ENCODE measurements at regions not wholly inside any gene's neighbourhood (a gene's known extent, or its start where the extent isn't known, plus 50 kb on each side); places are given as distances from the start of the nearest gene placed in this dataset.

DNA sequence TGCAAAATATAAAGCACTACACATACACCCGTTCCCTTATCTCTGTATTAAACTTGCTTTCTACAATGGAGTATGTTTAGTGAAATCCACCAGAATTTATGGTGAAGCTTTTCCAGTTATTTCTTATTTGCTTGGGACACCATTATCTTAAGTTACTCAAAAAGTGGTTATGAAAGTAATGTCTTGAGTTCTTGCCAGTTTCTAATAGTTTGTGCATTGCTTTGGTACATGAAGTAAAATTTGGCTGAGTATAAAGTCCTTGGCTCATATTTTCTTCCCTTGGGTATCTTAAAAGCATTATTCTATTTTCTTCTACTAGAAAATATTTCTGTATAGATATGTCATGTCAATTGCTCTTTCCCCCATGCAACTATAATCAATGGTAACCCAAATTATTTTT is 85.2 kb downstream of the POLR1F start:
- TF ChIP-seq, protein P1, sequence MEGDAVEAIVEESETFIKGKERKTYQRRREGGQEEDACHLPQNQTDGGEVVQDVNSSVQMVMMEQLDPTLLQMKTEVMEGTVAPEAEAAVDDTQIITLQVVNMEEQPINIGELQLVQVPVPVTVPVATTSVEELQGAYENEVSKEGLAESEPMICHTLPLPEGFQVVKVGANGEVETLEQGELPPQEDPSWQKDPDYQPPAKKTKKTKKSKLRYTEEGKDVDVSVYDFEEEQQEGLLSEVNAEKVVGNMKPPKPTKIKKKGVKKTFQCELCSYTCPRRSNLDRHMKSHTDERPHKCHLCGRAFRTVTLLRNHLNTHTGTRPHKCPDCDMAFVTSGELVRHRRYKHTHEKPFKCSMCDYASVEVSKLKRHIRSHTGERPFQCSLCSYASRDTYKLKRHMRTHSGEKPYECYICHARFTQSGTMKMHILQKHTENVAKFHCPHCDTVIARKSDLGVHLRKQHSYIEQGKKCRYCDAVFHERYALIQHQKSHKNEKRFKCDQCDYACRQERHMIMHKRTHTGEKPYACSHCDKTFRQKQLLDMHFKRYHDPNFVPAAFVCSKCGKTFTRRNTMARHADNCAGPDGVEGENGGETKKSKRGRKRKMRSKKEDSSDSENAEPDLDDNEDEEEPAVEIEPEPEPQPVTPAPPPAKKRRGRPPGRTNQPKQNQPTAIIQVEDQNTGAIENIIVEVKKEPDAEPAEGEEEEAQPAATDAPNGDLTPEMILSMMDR (IDR thresholded peaks at IDR 0.05), result no peak
- TF ChIP-seq POLR2AphosphoS5 (IDR thresholded peaks at IDR 0.05) (no peak), EP300 (IDR thresholded peaks at IDR 0.05) (no peak), POLR2A (IDR thresholded peaks at IDR 0.05) (no peak)
- Histone ChIP-seq H3K27ac (no peak overlapping the region), H3K4me1 (no peaks in the 10 kb centered on the region), H3K9me3 (no peaks in the 10 kb centered on the region), H3K4me3 (no peak overlapping the region), H3K27me3 (no peaks in the 10 kb centered on the region), H3K36me3 (no peaks in the 10 kb centered on the region)
- 77 to 79% methylated on average over 1 of the region's 1 CpG for WGBS, 2 donors
- DNase-seq (no peak), ATAC-seq (ENCODE audit: low FRiP score in 2 of 2) (no peak)

DNA sequence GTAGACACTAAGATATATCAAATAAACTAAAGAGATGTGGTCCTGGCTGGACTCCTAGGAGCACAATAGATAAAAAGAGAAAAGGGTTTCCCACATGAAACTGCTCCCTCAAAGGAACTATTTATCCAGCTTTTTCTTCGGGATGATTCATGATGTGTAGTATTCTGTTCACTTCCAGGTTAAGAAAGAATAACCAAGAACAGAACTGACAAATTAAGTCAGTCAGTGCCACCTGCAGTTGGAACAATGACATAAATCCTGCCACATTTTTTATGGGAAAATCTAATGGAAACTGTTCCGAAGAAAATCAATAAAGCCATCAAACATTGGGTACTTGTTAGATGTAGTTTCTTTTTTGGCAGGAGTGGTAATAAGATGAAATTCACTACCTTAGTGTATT is 87.1 kb downstream of the POLR1F start:
- no peak for ATAC-seq (ENCODE audit: low FRiP score in 2 of 2)

DNA sequence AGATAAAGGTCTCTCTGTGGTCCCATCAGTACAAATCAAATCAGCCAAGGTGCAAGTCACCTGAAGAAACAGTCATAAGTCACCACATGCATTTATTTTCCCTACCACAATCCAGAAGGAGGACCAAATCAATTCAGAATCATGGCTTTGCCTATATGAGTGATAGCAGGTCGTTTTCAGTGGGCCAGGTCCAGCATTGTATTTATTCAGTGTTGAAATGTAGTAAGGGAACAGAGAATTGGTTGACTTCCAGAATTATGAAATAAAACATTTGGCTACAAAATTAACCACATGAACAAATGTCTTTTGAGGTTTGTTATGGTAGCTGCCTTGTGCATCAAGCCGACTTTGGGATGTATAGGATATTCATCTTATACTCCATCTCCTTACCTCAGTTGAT is 88.4 kb downstream of the POLR1F start:
- H3K4me1 ChIP-seq, result no peaks in the 10 kb centered on the region
- WGBS, 2 donors, result 43 to 53% methylated on average over 2 of the region's 2 CpGs
- DNase-seq (no peak), ATAC-seq (ENCODE audit: low FRiP score in 2 of 2) (no peak)
- H3K27ac ChIP-seq, result no peak overlapping the region
- TF ChIP-seq, protein P1 (IDR thresholded peaks at IDR 0.05), result no peak
- TF ChIP-seq POLR2A (IDR thresholded peaks at IDR 0.05) (no peak), POLR2AphosphoS5 (IDR thresholded peaks at IDR 0.05) (no peak), EP300 (IDR thresholded peaks at IDR 0.05) (no peak)
- no peaks in the 10 kb centered on the region for H3K9me3 ChIP-seq
- H3K27me3 ChIP-seq, result no peaks in the 10 kb centered on the region
- H3K36me3 ChIP-seq, result no peaks in the 10 kb centered on the region
- no peak overlapping the region for H3K4me3 ChIP-seq

More for the DNA sequence above, 87.1 kb downstream of the POLR1F start:
- Histone ChIP-seq H3K27ac (no peak overlapping the region), H3K36me3 (no peaks in the 10 kb centered on the region), H3K4me3 (no peak overlapping the region), H3K9me3 (no peaks in the 10 kb centered on the region), H3K4me1 (no peaks in the 10 kb centered on the region), H3K27me3 (no peaks in the 10 kb centered on the region)
- WGBS, 2 donors, result 75 to 78% methylated on average over 2 of the region's 2 CpGs
- no peak for TF ChIP-seq POLR2A (IDR thresholded peaks at IDR 0.05)
- TF ChIP-seq, protein P1 (IDR thresholded peaks at IDR 0.05), result no peak
- no peak for TF ChIP-seq POLR2AphosphoS5 (IDR thresholded peaks at IDR 0.05)
- TF ChIP-seq EP300 (IDR thresholded peaks at IDR 0.05), result no peak
- DNase-seq, result no peak

DNA sequence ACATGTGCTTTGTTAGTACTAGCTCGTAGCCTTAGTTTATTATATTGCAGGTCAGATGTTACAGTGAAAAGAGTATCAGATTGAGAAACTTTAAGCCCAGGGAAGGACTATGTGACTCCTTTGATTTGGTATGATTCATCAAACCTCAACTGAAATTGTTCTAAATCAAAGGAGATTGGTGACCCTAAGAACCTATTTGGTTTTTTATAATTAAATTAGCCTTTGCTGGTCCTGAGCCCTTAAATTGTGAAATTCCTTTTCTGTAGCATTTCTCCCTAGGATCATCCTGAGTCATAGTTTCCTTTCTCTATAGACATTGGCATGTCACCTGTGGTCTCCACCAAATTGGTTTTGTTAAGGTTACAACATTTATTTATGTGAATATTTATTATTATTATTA is 89.7 kb downstream of the POLR1F start:
- no peaks in the 10 kb centered on the region for H3K9me3 ChIP-seq
- H3K27me3 ChIP-seq, result no peaks in the 10 kb centered on the region
- no peaks in the 10 kb centered on the region for H3K4me1 ChIP-seq
- no peaks in the 10 kb centered on the region for H3K36me3 ChIP-seq
- no peak overlapping the region for H3K27ac ChIP-seq
- 62 to 64% methylated on average over 1 of the region's 1 CpG for WGBS, 2 donors
- ATAC-seq (ENCODE audit: low FRiP score in 2 of 2) (no peak), DNase-seq (no peak)
- no peak for TF ChIP-seq POLR2A (IDR thresholded peaks at IDR 0.05)
- TF ChIP-seq POLR2AphosphoS5 (IDR thresholded peaks at IDR 0.05), result no peak
- TF ChIP-seq, protein P1 (IDR thresholded peaks at IDR 0.05), result no peak
- no peak for TF ChIP-seq EP300 (IDR thresholded peaks at IDR 0.05)
- H3K4me3 ChIP-seq, result no peak overlapping the region

DNA sequence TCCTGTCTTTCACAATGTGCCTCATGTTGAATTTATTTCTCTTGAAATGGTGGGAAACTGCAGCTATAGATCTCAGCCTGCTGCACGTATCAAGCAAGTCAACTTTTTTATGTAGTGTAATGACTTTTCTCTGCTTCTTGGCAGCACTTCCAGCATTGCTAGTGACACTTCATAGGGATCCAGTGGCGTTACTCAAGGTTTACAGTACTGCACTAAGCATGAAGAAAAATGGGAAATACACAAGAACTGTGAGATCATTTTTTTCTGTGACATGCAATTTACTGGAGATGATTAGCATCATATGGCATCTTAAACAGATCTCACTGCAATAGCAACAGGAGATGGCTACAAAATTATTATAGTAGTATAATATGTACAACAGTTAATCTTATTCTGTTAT is 90.9 kb downstream of the POLR1F start:
- 28 to 56% methylated on average over 2 of the region's 2 CpGs for WGBS, 2 donors
- H3K4me3 ChIP-seq, result no peak overlapping the region
- DNase-seq (no peak), ATAC-seq (ENCODE audit: low FRiP score in 2 of 2) (no peak)
- no peaks in the 10 kb centered on the region for H3K4me1 ChIP-seq
- H3K27ac ChIP-seq, result no peak overlapping the region
- H3K27me3 ChIP-seq, result no peaks in the 10 kb centered on the region
- no peaks in the 10 kb centered on the region for H3K9me3 ChIP-seq
- H3K36me3 ChIP-seq, result no peaks in the 10 kb centered on the region
- no peak for TF ChIP-seq POLR2AphosphoS5 (IDR thresholded peaks at IDR 0.05)
- TF ChIP-seq EP300 (IDR thresholded peaks at IDR 0.05), result no peak
- TF ChIP-seq POLR2A (IDR thresholded peaks at IDR 0.05), result no peak
- TF ChIP-seq, protein P1 (IDR thresholded peaks at IDR 0.05), result no peak
